ENCODE measurements at regions not wholly inside any gene's neighbourhood (a gene's known extent, or its start where the extent isn't known, plus 50 kb on each side); places are given as distances from the start of the nearest gene placed in this dataset.

GRCh38 chr5:175363300-175363699 lies 80.7 kb downstream of the DRD1 start:
- H3K27me3 Mint-ChIP-seq, result peaks cover 26% of the 10 kb centered on the region
- no peaks in the 10 kb centered on the region for H3K36me3 Mint-ChIP-seq (ENCODE audit: low read depth)
- H3K4me3 Mint-ChIP-seq, result no peak overlapping the region
- no peak overlapping the region for H3K27ac Mint-ChIP-seq
- H3K4me1 Mint-ChIP-seq, result no peaks in the 10 kb centered on the region
- ATAC-seq (replicated peaks), result no peak
- H3K9me3 Mint-ChIP-seq, result no peaks in the 10 kb centered on the region

GRCh38 chr5:175357995-175358394 lies 86.0 kb downstream of the DRD1 start:
- Mint-ChIP-seq H3K36me3 (ENCODE audit: low read depth) (no peaks in the 10 kb centered on the region), H3K4me3 (no peak overlapping the region), H3K4me1 (no peaks in the 10 kb centered on the region), H3K27me3 (peaks cover 24% of the 10 kb centered on the region), H3K27ac (no peak overlapping the region), H3K9me3 (no peaks in the 10 kb centered on the region)
- ATAC-seq (replicated peaks), result no peak

GRCh38 chr5:175356428-175356827 lies 87.6 kb downstream of the DRD1 start:
- H3K9me3 Mint-ChIP-seq, result no peaks in the 10 kb centered on the region
- H3K4me1 Mint-ChIP-seq, result no peaks in the 10 kb centered on the region
- H3K27me3 Mint-ChIP-seq, result peaks cover 18% of the 10 kb centered on the region
- H3K4me3 Mint-ChIP-seq, result no peak overlapping the region
- no peaks in the 10 kb centered on the region for H3K36me3 Mint-ChIP-seq (ENCODE audit: low read depth)
- no peak overlapping the region for H3K27ac Mint-ChIP-seq
- ATAC-seq (replicated peaks), result no peak

- no peak overlapping the region for H3K4me3 Mint-ChIP-seq
- no peaks in the 10 kb centered on the region for H3K4me1 Mint-ChIP-seq
- ATAC-seq (replicated peaks), result no peak
- no peak overlapping the region for H3K27ac Mint-ChIP-seq
- H3K9me3 Mint-ChIP-seq, result no peaks in the 10 kb centered on the region
- H3K27me3 Mint-ChIP-seq, result peaks cover 24% of the 10 kb centered on the region
- no peaks in the 10 kb centered on the region for H3K36me3 Mint-ChIP-seq (ENCODE audit: low read depth)
Measured at GRCh38 chr5:175354964-175355363, 89.0 kb downstream of the DRD1 start.

- peaks cover 27% of the 10 kb centered on the region for H3K27me3 Mint-ChIP-seq
- H3K36me3 Mint-ChIP-seq (ENCODE audit: low read depth), result no peaks in the 10 kb centered on the region
- no peaks in the 10 kb centered on the region for H3K4me1 Mint-ChIP-seq
- no peak for ATAC-seq (replicated peaks)
- no peak overlapping the region for H3K4me3 Mint-ChIP-seq
- no peaks in the 10 kb centered on the region for H3K9me3 Mint-ChIP-seq
- no peak overlapping the region for H3K27ac Mint-ChIP-seq
Measured at GRCh38 chr5:175353926-175354325, 90.1 kb downstream of the DRD1 start.

DNA sequence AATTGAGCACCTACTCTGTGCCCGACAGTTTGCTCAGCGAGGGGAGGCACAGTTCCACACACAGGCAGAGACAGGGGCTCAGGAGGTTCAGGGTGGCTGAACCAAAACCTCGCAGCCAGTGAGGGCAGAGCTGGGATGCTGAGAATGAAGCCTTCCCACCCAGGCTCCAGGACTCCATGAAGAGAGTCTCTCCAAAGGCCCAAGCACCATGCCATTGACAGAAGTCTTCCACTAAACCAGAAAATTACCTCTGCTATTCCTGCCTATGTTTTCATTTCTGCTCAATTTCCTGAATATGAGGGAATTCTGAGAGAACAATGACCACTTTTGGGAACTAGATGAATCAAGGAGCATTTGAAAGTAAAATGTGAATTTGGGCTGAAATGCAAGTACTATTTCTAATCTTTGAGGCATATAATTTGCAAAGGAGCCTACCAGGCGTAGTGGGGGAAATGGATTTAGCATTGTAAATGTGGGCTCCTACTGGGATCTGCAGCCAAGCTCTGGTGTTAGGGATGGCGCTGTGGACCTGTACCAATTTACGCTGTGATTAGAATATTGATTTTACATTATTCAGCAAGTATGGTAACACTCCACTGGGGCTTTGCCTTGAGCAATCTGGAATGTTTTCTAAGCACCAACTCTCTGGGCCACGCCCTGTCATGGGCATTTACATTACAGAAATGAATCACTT lies 91.9 kb downstream of the DRD1 start:
- no peaks in the 10 kb centered on the region for H3K9me3 Mint-ChIP-seq
- no peak overlapping the region for H3K4me3 Mint-ChIP-seq
- no peaks in the 10 kb centered on the region for H3K4me1 Mint-ChIP-seq
- no peaks in the 10 kb centered on the region for H3K36me3 Mint-ChIP-seq (ENCODE audit: low read depth)
- peaks cover 33% of the 10 kb centered on the region for H3K27me3 Mint-ChIP-seq
- ATAC-seq (replicated peaks), result no peak
- no peak overlapping the region for H3K27ac Mint-ChIP-seq

- ATAC-seq (replicated peaks), result no peak
- no peak overlapping the region for H3K27ac Mint-ChIP-seq
- no peaks in the 10 kb centered on the region for H3K9me3 Mint-ChIP-seq
- H3K4me3 Mint-ChIP-seq, result no peak overlapping the region
- no peaks in the 10 kb centered on the region for H3K4me1 Mint-ChIP-seq
- peaks cover 33% of the 10 kb centered on the region for H3K27me3 Mint-ChIP-seq
- no peaks in the 10 kb centered on the region for H3K36me3 Mint-ChIP-seq (ENCODE audit: low read depth)
Measured at GRCh38 chr5:175351126-175351525, 92.9 kb downstream of the DRD1 start.

DNA sequence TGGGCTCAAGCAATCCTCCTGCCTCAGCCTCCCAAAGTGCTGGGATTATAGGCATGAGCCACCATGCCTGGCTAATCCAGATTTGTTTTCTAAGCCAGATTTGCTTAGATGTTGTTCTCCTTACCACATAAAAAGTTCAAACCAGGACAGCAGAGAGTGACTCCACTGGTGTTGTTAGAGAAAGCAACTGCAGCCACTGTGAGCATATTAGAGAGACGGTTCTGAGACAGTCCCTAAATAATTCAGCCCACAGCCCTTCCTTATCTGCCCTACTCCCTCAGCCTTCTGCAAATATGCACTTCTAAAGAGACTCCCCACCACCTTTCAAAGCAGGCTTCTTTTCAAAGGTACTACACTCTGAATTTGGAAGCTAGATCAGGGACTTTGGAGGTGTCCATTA lies 96.1 kb downstream of the DRD1 start:
- ATAC-seq (replicated peaks), result no peak
- Mint-ChIP-seq H3K9me3 (no peaks in the 10 kb centered on the region), H3K36me3 (ENCODE audit: low read depth) (no peaks in the 10 kb centered on the region), H3K4me3 (no peak overlapping the region), H3K4me1 (no peaks in the 10 kb centered on the region), H3K27ac (no peak overlapping the region), H3K27me3 (peaks cover 40% of the 10 kb centered on the region)

- no peaks in the 10 kb centered on the region for H3K4me1 Mint-ChIP-seq
- H3K4me3 Mint-ChIP-seq, result no peak overlapping the region
- no peaks in the 10 kb centered on the region for H3K9me3 Mint-ChIP-seq
- no peak for ATAC-seq (replicated peaks)
- peaks cover 34% of the 10 kb centered on the region for H3K27me3 Mint-ChIP-seq
- no peaks in the 10 kb centered on the region for H3K36me3 Mint-ChIP-seq (ENCODE audit: low read depth)
- no peak overlapping the region for H3K27ac Mint-ChIP-seq
Measured at GRCh38 chr5:175347027-175347426, 97.0 kb downstream of the DRD1 start.

DNA sequence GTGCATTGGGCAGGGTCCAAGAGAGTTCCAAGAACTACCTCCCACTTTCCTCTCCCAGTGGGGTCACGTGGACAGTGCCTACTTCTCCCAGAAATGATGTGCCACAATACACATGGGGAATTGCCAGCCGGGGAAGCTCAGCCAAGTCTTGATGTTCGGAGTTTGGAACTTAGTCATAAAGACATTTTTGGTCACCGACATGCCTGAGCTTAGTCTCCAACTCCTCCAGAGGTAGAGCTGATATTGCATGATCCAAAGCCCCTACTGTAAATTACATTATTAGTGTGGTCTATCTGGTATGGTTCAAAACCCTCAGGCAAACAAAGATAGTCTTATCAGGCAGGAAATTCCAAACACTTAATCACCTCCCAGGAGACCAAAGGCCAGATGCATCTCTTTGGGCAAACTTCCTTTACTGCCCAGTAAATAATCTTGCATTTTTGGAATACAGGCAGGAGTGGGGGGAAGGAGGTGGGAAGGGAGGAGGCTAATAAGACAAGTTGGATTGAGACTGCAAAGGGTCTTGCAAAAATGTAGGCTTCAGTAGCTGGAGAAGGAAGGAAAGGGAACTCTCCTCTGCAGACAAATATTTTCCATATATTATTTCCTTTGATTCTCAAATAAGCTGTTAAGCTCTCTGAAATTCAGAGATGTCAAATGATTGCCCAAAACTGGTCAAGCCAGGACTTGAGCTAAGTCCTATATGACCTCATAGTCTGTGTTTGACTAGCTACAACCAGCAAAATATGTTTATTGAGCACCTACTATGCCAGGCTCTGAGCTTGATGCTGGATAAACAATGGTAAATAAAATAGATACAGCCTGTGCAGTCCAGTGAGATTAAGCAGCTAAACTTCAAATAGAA lies 99.4 kb downstream of the DRD1 start:
- Mint-ChIP-seq H3K27me3 (peaks cover 26% of the 10 kb centered on the region), H3K36me3 (ENCODE audit: low read depth) (no peaks in the 10 kb centered on the region), H3K4me3 (no peak overlapping the region), H3K27ac (no peak overlapping the region), H3K9me3 (no peaks in the 10 kb centered on the region), H3K4me1 (no peaks in the 10 kb centered on the region)
- no peak for ATAC-seq (replicated peaks)

GRCh38 chr5:175343308-175343707 lies 100.7 kb downstream of the DRD1 start:
- ATAC-seq (replicated peaks), result no peak

GRCh38 chr5:175340180-175340579 lies 103.8 kb downstream of the DRD1 start:
- H3K27ac Mint-ChIP-seq, result no peak overlapping the region
- H3K27me3 Mint-ChIP-seq, result peaks cover 16% of the 10 kb centered on the region
- H3K9me3 Mint-ChIP-seq, result no peaks in the 10 kb centered on the region
- H3K4me1 Mint-ChIP-seq, result no peaks in the 10 kb centered on the region
- no peak for ATAC-seq (replicated peaks)
- no peaks in the 10 kb centered on the region for H3K36me3 Mint-ChIP-seq (ENCODE audit: low read depth)
- no peak overlapping the region for H3K4me3 Mint-ChIP-seq

More at GRCh38 chr5:175343308-175343707, 100.7 kb downstream of the DRD1 start:
- Mint-ChIP-seq H3K27ac (no peak overlapping the region), H3K4me3 (no peak overlapping the region), H3K4me1 (no peaks in the 10 kb centered on the region), H3K36me3 (ENCODE audit: low read depth) (no peaks in the 10 kb centered on the region), H3K9me3 (no peaks in the 10 kb centered on the region), H3K27me3 (peaks cover 20% of the 10 kb centered on the region)

GRCh38 chr5:175337680-175338079 lies 106.3 kb downstream of the DRD1 start:
- Mint-ChIP-seq H3K4me3 (no peak overlapping the region), H3K36me3 (ENCODE audit: low read depth) (no peaks in the 10 kb centered on the region), H3K27ac (no peak overlapping the region), H3K4me1 (no peaks in the 10 kb centered on the region), H3K9me3 (peaks cover 2% of the 10 kb centered on the region), H3K27me3 (peaks cover 10% of the 10 kb centered on the region)
- ATAC-seq (replicated peaks), result no peak

DNA sequence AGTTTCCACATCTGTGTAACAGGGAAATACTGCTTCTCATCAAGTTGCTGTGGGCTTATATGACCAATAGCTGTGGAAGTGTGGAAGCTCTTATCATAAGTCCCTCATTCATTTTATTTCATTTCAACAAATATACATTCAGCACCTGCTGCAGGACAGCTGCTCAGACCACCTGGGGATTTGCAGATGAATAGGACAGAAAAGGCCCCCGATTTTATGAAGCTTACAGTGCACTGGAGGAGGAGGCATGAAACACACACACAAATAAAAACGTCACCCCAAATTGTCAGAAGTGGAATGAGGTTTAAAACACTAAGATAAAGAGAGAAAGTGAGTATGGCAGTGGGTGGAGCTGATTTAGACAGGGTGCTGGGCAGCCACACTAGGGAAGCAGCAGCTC lies 107.2 kb downstream of the DRD1 start:
- peaks cover 7% of the 10 kb centered on the region for H3K9me3 Mint-ChIP-seq
- H3K4me1 Mint-ChIP-seq, result no peaks in the 10 kb centered on the region
- H3K27ac Mint-ChIP-seq, result no peak overlapping the region
- no peak overlapping the region for H3K4me3 Mint-ChIP-seq
- H3K27me3 Mint-ChIP-seq, result peaks cover 10% of the 10 kb centered on the region
- H3K36me3 Mint-ChIP-seq (ENCODE audit: low read depth), result no peaks in the 10 kb centered on the region
- ATAC-seq (replicated peaks), result no peak

GRCh38 chr5:175335691-175336090 lies 108.3 kb downstream of the DRD1 start:
- Mint-ChIP-seq H3K9me3 (peaks cover 10% of the 10 kb centered on the region), H3K4me3 (no peak overlapping the region), H3K27ac (no peak overlapping the region), H3K36me3 (ENCODE audit: low read depth) (no peaks in the 10 kb centered on the region), H3K4me1 (no peaks in the 10 kb centered on the region), H3K27me3 (peaks cover 10% of the 10 kb centered on the region)
- no peak for ATAC-seq (replicated peaks)
